ENCODE measurements at regions not wholly inside any gene's neighbourhood (a gene's known extent, or its start where the extent isn't known, plus 50 kb on each side); places are given as distances from the start of the nearest gene placed in this dataset.
A peak's percentile ranks its signal among the peaks of the same experiment; 100 is the strongest.

- no peak for TF ChIP-seq CEBPZ (IDR thresholded peaks at IDR 0.05; ENCODE audit: low read length)
- TF ChIP-seq HDAC2 (CRISPR knock-in tag; IDR thresholded peaks at IDR 0.05) = peak; percentile 36; the same call in 1 of the 2 replicates
- peak; percentile 5; the same call in 1 of the 2 replicates for TF ChIP-seq ZSCAN25 (CRISPR knock-in tag; IDR thresholded peaks at IDR 0.05)
- TF ChIP-seq STAG1 (CRISPR knock-in tag; IDR thresholded peaks at IDR 0.05) = peak; percentile 10; the same call in 1 of the 2 replicates
- no peak for TF ChIP-seq HOXD1 (CRISPR knock-in tag; IDR thresholded peaks at IDR 0.05)
- TF ChIP-seq LCORL (IDR thresholded peaks at IDR 0.05) = no peak
- TF ChIP-seq LCORL (CRISPR knock-in tag; IDR thresholded peaks at IDR 0.05) = 0 out of 2 replicates have a peak, but pooled peaks have one; percentile 23
- no peak for TF ChIP-seq GMEB1 (CRISPR knock-in tag; IDR thresholded peaks at IDR 0.05; ENCODE audit: borderline replicate concordance)
- TF ChIP-seq MXD4 (CRISPR knock-in tag; IDR thresholded peaks at IDR 0.05) = 0 out of 2 replicates have a peak, but pooled peaks have one; percentile 32
- TF ChIP-seq ATF2 (CRISPR knock-in tag; IDR thresholded peaks at IDR 0.05) = no peak
- 0 out of 2 replicates have a peak, but pooled peaks have one; percentile 8 for TF ChIP-seq BCL6 (CRISPR knock-in tag; IDR thresholded peaks at IDR 0.05)
- peak; percentile 12; the same call in 1 of the 2 replicates for TF ChIP-seq CTCF (CRISPR knock-in tag; IDR thresholded peaks at IDR 0.05)
- TF ChIP-seq RARA (CRISPR knock-in tag; IDR thresholded peaks at IDR 0.05) = 0 out of 2 replicates have a peak, but pooled peaks have one; percentile 13
These were observed 54.1 kb upstream of the TNS3 start (continued) for GRCh38 chr7:47636081-47636432.

Data from HepG2 (cell line).